Prostate gland (tissue), 2 donors: ENCODE measurements at regions not wholly inside any gene's neighbourhood (a gene's known extent, or its start where the extent isn't known, plus 50 kb on each side); places are given as distances from the start of the nearest gene placed in this dataset.

Source experiments
- CTCF ChIP-seq, 4 experiments: fragments of 200-600 bp in 2 of 4; fragments of 450-650 bp in 2 of 4; sonication (generic) in 2 of 4; IDR thresholded peaks; 1 replicate in 3 of 4; 2 replicates in 1 of 4; pipeline ENCODE4 v1.5.1; 2016 to 2019; ENCODE audit warnings: antibody characterized with exemption in 4 of 4, mild to moderate bottlenecking in 2 of 4, moderate library complexity in 2 of 4
- POLR2A ChIP-seq: fragments of 450-650 bp; IDR thresholded peaks from one replicate; pipeline ENCODE4 v1.6.1; 2016; ENCODE audit warnings: antibody characterized with exemption, mild to moderate bottlenecking

GRCh38 chr1:38235705-38236104, 189.1 kb upstream of the POU3F1 start:
- no peak for TF ChIP-seq CTCF (IDR thresholded peaks at IDR 0.05)
- TF ChIP-seq POLR2A: no peak
